ENCODE measurements at regions not wholly inside any gene's neighbourhood (a gene's known extent, or its start where the extent isn't known, plus 50 kb on each side); places are given as distances from the start of the nearest gene placed in this dataset.

DNA sequence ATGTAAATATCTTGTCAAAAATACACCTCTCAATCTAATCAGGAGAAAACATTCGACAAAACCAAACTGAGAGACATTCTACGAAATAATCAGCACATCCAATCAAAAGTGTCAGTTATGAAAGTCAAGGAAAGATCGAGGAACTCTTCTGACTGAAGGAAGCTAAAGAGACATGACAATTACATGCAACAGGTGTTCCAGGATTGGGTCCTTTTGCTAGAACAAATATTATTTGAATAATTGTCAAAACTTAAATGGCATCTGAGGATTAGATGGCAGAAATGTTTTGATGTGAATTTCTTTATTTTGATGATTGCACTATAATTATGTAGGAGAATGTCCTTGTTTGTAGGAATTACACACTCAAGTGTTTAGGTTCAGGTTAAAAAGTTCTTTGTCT lies 124.1 kb upstream of the HES1 start:
- Histone ChIP-seq H2BK20ac (ENCODE audit: low read depth, low read length, poor library complexity, severe bottlenecking) (no peak overlapping the region), H4K91ac (ENCODE audit: insufficient read length, low read depth, low read length) (no peak overlapping the region), H3K9ac (ENCODE audit: extremely low read depth, insufficient read length, low read length) (no peak overlapping the region), H4K20me1 (ENCODE audit: control insufficient read depth, insufficient read depth, insufficient read length) (peaks cover 3% of the 10 kb centered on the region), H2BK5ac (ENCODE audit: insufficient read length, low read length) (no peak overlapping the region), H3K27ac (ENCODE audit: insufficient read length, low read depth, low read length) (no peak overlapping the region), H3K4me2 (ENCODE audit: insufficient read depth, insufficient read length, low read length) (no peak overlapping the region), H3K9me3 (ENCODE audit: control insufficient read depth, low read depth, low read length) (no peaks in the 10 kb centered on the region), H3K79me1 (ENCODE audit: insufficient read depth, low read depth, low read length, poor library complexity, severe bottlenecking) (no peaks in the 10 kb centered on the region), H3K23me2 (ENCODE audit: insufficient read length, low read depth, low read length, poor library complexity, severe bottlenecking) (no peaks in the 10 kb centered on the region), H2BK15ac (ENCODE audit: low read depth, low read length) (no peak overlapping the region), H4K8ac (replicated peaks; ENCODE audit: insufficient read length, low read depth, low read length) (no peak overlapping the region), H3K27me3 (ENCODE audit: insufficient read depth, low read length) (no peaks in the 10 kb centered on the region), H3K79me2 (ENCODE audit: insufficient read depth, low read length) (no peaks in the 10 kb centered on the region), H3K23ac (ENCODE audit: insufficient read length, low read depth, low read length) (no peak overlapping the region), H3K18ac (ENCODE audit: insufficient read length, low read depth, low read length) (no peak overlapping the region), H3K14ac (ENCODE audit: insufficient read depth, low read length) (no peak overlapping the region), H3K56ac (ENCODE audit: insufficient read length, low read depth, low read length) (no peak overlapping the region), H2AFZ (ENCODE audit: low read length) (no peak overlapping the region), H2BK12ac (ENCODE audit: insufficient read length, low read depth, low read length) (no peak overlapping the region), H3K4me1 (ENCODE audit: insufficient read depth, low read length) (peaks cover 4% of the 10 kb centered on the region; the same call in 1 of the 2 replicates), H4K5ac (ENCODE audit: insufficient read length, low read depth, low read length) (no peak overlapping the region), H3K4ac (ENCODE audit: low read depth, low read length) (no peak overlapping the region), H2BK120ac (ENCODE audit: low read depth, low read length, poor library complexity, severe bottlenecking) (no peak overlapping the region), H3T11ph (ENCODE audit: low read length) (no peak overlapping the region), H2AK5ac (ENCODE audit: insufficient read length, low read length) (no peak overlapping the region)
- no peak overlapping the region for H3K4me3 Mint-ChIP-seq
- peaks cover 23 to 27% of the 10 kb centered on the region in 2 experiments for H3K4me1 Mint-ChIP-seq
- no peaks in the 10 kb centered on the region for H3K36me3 Mint-ChIP-seq (ENCODE audit: insufficient read depth in 1 of 3, low read depth in 3 of 3)
- no CpG with 5 or more reads among the region's 3 CpGs for WGBS (ENCODE audit: extremely low coverage, insufficient read length, low lambda C conversion rate)
- DNase-seq = no peak
- H3K27me3 Mint-ChIP-seq (ENCODE audit: low read depth) = peaks cover 20% of the 10 kb centered on the region
- H3K27ac Mint-ChIP-seq = no peak overlapping the region
- TF ChIP-seq, protein P1, sequence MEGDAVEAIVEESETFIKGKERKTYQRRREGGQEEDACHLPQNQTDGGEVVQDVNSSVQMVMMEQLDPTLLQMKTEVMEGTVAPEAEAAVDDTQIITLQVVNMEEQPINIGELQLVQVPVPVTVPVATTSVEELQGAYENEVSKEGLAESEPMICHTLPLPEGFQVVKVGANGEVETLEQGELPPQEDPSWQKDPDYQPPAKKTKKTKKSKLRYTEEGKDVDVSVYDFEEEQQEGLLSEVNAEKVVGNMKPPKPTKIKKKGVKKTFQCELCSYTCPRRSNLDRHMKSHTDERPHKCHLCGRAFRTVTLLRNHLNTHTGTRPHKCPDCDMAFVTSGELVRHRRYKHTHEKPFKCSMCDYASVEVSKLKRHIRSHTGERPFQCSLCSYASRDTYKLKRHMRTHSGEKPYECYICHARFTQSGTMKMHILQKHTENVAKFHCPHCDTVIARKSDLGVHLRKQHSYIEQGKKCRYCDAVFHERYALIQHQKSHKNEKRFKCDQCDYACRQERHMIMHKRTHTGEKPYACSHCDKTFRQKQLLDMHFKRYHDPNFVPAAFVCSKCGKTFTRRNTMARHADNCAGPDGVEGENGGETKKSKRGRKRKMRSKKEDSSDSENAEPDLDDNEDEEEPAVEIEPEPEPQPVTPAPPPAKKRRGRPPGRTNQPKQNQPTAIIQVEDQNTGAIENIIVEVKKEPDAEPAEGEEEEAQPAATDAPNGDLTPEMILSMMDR (conservative IDR thresholded peaks at IDR 0.05) = no peak
- no peaks in the 10 kb centered on the region; a peak in 1 of 5 replicates for H3K9me3 Mint-ChIP-seq

All from H9 (cell line).